Coronary artery (tissue), 2 donors: ENCODE measurements at regions not wholly inside any gene's neighbourhood (a gene's known extent, or its start where the extent isn't known, plus 50 kb on each side); places are given as distances from the start of the nearest gene placed in this dataset.

Experiments
- DNase-seq: peaks from one replicate; pipeline ENCODE4 v3.0.0-alpha.2; 2017; ENCODE audit warnings: low spot score
- H3K27ac ChIP-seq, 2 donors: fragments of 200-600 bp; sonication (generic); one replicate each; pipeline ENCODE4 v1.5.1; 2016 to 2019
- H3K4me3 ChIP-seq: fragments of 200-600 bp; sonication (generic); 2 replicates; pipeline ENCODE4 v1.5.1; 2016; ENCODE audit warnings: mild to moderate bottlenecking, moderate library complexity
- TF ChIP-seq, protein P1 (sequence below): fragments of 200-600 bp; sonication (generic); IDR thresholded peaks from one replicate; pipeline ENCODE4 v1.5.1; 2019; ENCODE audit warnings: antibody characterized with exemption

DNA sequence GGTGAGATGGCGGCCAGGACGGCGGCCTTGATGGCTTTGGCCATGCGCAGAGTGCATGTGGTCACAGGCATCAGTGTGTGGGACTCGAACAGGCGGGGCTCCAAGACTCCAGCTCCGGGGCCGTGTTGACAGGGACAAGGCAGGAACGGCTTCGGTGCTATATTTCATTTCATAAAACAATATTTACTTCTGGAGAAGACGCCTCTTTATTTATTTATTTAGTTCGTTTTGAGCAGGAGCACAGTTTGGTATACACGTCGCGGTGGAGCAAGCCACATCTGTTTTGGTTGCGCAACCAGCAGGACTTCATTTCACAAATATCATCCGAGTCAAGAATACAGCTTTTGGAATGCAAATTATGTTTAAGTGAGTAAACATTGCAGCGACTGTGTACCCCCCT lies 166.7 kb upstream of the TSHZ3 start:
- no peak for DNase-seq
- Histone ChIP-seq H3K27ac (no peak overlapping the region), H3K4me3 (no peak overlapping the region)
- TF ChIP-seq, protein P1, sequence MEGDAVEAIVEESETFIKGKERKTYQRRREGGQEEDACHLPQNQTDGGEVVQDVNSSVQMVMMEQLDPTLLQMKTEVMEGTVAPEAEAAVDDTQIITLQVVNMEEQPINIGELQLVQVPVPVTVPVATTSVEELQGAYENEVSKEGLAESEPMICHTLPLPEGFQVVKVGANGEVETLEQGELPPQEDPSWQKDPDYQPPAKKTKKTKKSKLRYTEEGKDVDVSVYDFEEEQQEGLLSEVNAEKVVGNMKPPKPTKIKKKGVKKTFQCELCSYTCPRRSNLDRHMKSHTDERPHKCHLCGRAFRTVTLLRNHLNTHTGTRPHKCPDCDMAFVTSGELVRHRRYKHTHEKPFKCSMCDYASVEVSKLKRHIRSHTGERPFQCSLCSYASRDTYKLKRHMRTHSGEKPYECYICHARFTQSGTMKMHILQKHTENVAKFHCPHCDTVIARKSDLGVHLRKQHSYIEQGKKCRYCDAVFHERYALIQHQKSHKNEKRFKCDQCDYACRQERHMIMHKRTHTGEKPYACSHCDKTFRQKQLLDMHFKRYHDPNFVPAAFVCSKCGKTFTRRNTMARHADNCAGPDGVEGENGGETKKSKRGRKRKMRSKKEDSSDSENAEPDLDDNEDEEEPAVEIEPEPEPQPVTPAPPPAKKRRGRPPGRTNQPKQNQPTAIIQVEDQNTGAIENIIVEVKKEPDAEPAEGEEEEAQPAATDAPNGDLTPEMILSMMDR: no peak

DNA sequence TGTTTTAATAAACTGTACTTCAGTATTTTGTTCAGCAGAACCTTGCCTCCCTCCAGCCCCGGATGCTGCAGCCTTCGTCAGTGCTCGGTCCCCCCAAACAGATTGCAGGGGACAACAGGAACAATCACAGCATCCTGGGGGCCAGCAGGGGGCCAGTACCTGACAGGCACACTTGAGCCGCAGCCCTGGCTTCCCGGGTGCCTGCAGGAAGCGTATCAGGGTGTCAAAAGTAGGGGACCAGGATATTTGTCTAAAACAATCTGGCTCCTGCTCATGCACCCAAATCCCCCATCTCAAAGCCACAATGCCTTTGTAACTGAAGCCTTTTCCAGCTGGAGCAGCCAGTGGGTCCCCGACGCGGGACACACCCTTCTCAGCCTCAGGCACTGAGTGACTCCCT lies 167.5 kb upstream of the TSHZ3 start:
- no peak overlapping the region for H3K27ac ChIP-seq
- no peak for DNase-seq
- H3K4me3 ChIP-seq: no peak overlapping the region
- TF ChIP-seq, protein P1: no peak

DNA sequence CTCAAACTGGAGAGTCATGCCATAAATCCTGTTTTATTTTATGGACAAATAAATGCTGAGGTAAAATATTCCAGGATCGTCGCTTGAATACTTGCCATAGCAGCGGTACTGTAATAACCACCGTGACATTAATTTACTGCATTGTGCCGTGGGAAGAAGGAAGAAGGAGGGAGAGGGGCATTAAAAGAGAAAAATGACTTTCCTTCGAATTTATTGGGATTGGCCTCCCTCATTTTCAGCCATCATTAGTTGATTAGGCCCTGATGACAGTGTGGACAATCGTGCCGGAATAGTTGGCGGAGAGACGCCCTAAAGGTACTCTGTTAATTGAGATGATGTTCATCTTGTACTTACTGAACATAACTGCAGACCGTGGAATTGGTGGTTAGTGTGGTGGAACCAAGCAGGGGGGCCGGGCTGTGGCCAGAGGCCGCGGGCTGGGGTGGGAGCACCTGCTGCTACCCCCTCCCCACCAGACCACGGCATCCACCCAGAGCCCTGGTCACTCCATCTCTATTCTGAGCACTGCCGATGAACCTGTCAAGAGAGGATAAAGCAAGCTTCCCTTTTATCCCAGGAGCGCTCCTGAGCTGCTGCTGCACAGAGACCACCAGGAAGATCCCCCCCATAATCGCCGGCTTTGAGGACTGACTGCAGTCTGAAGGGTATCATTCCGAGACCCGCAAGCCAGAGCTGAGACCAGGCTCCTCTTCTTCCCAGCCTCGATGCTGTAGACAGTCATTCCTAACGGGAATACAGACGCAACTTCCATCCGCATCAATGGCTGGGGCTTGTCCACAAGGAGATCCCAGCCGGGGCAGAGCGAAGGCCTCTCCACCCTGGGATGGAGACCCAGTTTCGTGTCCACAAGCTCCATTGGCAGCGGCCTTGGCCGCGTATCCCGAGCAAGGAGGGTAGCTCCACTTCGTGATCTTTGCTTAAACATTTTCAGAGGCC lies 168.3 kb upstream of the TSHZ3 start:
- no peak for DNase-seq
- TF ChIP-seq, protein P1: no peak

DNA sequence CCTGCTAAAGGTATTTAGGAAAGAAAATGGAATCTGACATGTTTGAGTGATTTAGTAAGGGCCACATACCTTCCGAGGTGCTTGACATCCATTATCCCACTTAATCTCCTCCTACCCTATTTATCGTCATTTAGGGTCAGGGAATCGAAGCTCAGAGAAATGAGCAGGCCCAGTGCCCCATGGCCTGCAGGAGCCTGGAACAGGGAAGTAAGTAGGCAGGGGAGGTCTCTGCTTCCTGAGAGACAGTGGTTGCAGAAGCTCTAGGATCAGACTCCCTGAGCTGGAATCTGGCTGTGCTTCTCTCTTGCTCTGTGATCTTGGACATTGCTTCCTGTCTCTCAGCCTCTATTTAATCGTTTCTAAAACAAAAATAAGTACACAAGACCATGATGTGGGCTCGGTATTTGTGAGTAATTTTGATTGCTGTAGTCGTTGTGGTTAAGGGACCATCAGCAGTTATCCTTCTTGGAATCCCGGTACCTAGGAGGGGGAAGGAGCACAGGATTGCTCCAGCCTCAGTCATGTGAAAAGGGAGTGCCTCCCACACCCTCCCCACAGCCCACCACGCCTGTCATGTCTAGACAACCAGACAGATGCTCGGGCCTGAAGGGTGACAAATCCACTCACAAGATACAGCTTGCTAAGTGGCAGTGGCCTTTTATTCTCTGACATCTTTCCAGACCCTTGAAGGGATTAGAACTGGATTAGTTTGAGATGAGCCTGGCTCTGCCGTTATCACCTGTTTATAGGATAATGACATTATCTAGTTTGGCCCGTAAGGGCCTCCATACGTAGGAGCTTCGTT lies 169.2 kb upstream of the TSHZ3 start:
- TF ChIP-seq, protein P1: no peak
- DNase-seq: peak; percentile 36
- Histone ChIP-seq H3K27ac (no peak overlapping the region), H3K4me3 (no peak overlapping the region)

More for the DNA sequence above, 168.3 kb upstream of the TSHZ3 start:
- no peak overlapping the region for H3K27ac ChIP-seq
- H3K4me3 ChIP-seq: no peak overlapping the region

DNA sequence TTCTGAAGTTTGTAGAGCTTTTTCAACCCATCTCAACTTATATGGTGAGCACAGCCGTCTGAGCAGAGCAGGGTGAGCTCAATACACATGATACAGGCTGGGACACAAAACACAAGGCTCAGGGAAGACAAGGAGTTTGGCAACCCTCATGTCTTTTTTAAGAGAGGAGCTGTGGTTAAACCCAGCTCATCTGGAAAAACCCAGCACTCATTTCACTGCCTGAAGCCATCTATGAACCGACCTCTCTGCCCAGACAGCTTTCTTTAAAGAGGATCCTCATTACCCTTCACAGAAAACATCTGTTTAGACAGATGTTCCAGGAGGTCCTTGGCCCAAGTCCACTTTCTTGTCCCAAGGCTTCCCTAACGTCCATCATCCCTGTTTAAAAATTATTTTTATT lies 170.0 kb upstream of the TSHZ3 start:
- peak; percentile 9 for DNase-seq
- TF ChIP-seq, protein P1: no peak
- H3K4me3 ChIP-seq: no peak overlapping the region
- no peak overlapping the region for H3K27ac ChIP-seq

DNA sequence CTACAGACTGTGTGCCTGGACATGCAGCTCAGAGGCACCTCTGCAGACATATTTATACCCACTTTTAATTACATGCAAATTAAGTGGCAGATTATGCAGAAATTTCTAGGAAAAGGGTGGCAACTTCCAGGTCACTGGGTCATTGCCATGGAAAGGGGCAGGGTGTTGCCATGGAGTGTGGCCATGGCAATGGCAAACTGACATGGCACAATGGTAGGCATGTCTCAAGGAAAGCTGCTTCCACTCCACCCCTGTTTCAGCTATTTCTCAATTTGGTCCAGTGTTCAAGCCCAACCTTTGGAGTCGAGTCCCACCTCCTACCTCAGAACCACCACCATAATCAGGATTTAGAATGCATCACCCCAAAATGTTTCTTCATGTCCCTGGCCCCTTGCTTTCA lies 170.7 kb upstream of the TSHZ3 start:
- H3K27ac ChIP-seq: no peak overlapping the region
- TF ChIP-seq, protein P1: no peak

More for the DNA sequence above, 170.7 kb upstream of the TSHZ3 start:
- H3K4me3 ChIP-seq: no peak overlapping the region
- peak; percentile 22 for DNase-seq
